Neuronal stem cell (in vitro differentiated cells): ENCODE measurements at regions not wholly inside any gene's neighbourhood (a gene's known extent, or its start where the extent isn't known, plus 50 kb on each side); places are given as distances from the start of the nearest gene placed in this dataset.

Source experiments
- DNase-seq: peaks from one replicate; pipeline ENCODE4 v3.0.0-alpha.2; 2013; ENCODE audit warnings: low spot score
- H2AFZ ChIP-seq: one replicate; pipeline ENCODE4 v1.6.1; 2013; ENCODE audit warnings: mild to moderate bottlenecking, low read length, inconsistent platforms
- H2AK5ac ChIP-seq: 2 replicates; pipeline ENCODE4 v1.6.1; 2013; ENCODE audit warnings: low read depth, mild to moderate bottlenecking, inconsistent platforms, low read length, moderate library complexity, mixed read lengths
- H2BK120ac ChIP-seq: 2 replicates; pipeline ENCODE4 v1.6.1; 2013; ENCODE audit warnings: low read depth, mild to moderate bottlenecking, inconsistent platforms, low read length, moderate library complexity, mixed read lengths
- H2BK12ac ChIP-seq: one replicate; pipeline ENCODE4 v1.6.1; 2013; ENCODE audit warnings: low read length, inconsistent platforms
- H2BK15ac ChIP-seq: 2 replicates; pipeline ENCODE4 v1.6.1; 2013; ENCODE audit warnings: mild to moderate bottlenecking, low read length, inconsistent platforms, mixed read lengths
- H2BK5ac ChIP-seq: one replicate; pipeline ENCODE4 v1.6.1; 2013; ENCODE audit warnings: inconsistent platforms, mild to moderate bottlenecking, low read length, moderate library complexity
- H3K14ac ChIP-seq: one replicate; pipeline ENCODE4 v1.6.1; 2013; ENCODE audit warnings: low read length, inconsistent platforms
- H3K18ac ChIP-seq: 2 replicates; pipeline ENCODE4 v1.6.1; 2013; ENCODE audit warnings: low read length, inconsistent platforms
- H3K23ac ChIP-seq: 2 replicates; pipeline ENCODE4 v1.6.1; 2013; ENCODE audit warnings: low read depth, mild to moderate bottlenecking, mixed read lengths, low read length, inconsistent platforms; ENCODE audit not compliant: poor library complexity
- H3K27ac ChIP-seq: replicated peaks from 3 replicates; pipeline ENCODE4 v1.5.1; 2013; ENCODE audit warnings: low read length, inconsistent platforms
- H3K27me3 ChIP-seq, 3 experiments: 2 replicates each; pipeline ENCODE4 v1.6.1; 2013; ENCODE audit warnings: low read length in 3 of 3, mild to moderate bottlenecking in 2 of 3, inconsistent platforms in 1 of 3, low read depth in 1 of 3, mixed read lengths in 1 of 3, moderate library complexity in 1 of 3; ENCODE audit not compliant: control insufficient read depth in 3 of 3, insufficient read depth in 3 of 3
- H3K36me3 ChIP-seq, 2 donors: replicated peaks in 1 of 2; 2 replicates each; pipeline ENCODE4 v1.6.1; 2013; ENCODE audit warnings: low read length in 2 of 2; ENCODE audit not compliant: control insufficient read depth in 2 of 2, insufficient read depth in 2 of 2
- H3K4ac ChIP-seq: 2 replicates; pipeline ENCODE4 v1.6.1; 2013; ENCODE audit warnings: inconsistent platforms, mild to moderate bottlenecking, low read length, moderate library complexity
- H3K4me1 ChIP-seq, 2 donors: 1 replicate in 1 of 2; 2 replicates in 1 of 2; pipeline ENCODE4 v1.6.1; 2013; ENCODE audit warnings: low read length in 2 of 2, low read depth in 1 of 2; ENCODE audit not compliant: control insufficient read depth in 2 of 2, insufficient read depth in 1 of 2
- H3K4me2 ChIP-seq: one replicate; pipeline ENCODE4 v1.6.1; 2013; ENCODE audit warnings: mild to moderate bottlenecking, low read length, inconsistent platforms; ENCODE audit not compliant: insufficient read depth, poor library complexity, severe bottlenecking
- H3K4me3 ChIP-seq, 2 donors: 2 replicates each; pipeline ENCODE4 v1.5.1; 2013; ENCODE audit warnings: low read length in 2 of 2, mild to moderate bottlenecking in 2 of 2, inconsistent platforms in 1 of 2, moderate library complexity in 1 of 2
- H3K79me1 ChIP-seq: one replicate; pipeline ENCODE4 v1.6.1; 2013; ENCODE audit warnings: low read depth, mild to moderate bottlenecking, inconsistent platforms, low read length, moderate library complexity
- H3K9ac ChIP-seq: one replicate; pipeline ENCODE4 v1.6.1; 2013; ENCODE audit warnings: mild to moderate bottlenecking, low read depth, low read length, inconsistent platforms; ENCODE audit not compliant: poor library complexity
- H3K9me3 ChIP-seq, 2 donors: replicated peaks in 1 of 2; 2 replicates each; pipeline versions ENCODE3 to v1.6.1; 2013; ENCODE audit warnings: low read length in 2 of 2, mild to moderate bottlenecking in 2 of 2, inconsistent platforms in 1 of 2, low read depth in 1 of 2, mixed read lengths in 1 of 2, moderate library complexity in 1 of 2; ENCODE audit not compliant: control insufficient read depth in 2 of 2, insufficient read depth in 1 of 2
- H4K8ac ChIP-seq: one replicate; pipeline ENCODE4 v1.6.1; 2013; ENCODE audit warnings: low read depth, mild to moderate bottlenecking, inconsistent platforms, low read length, moderate library complexity
- H4K91ac ChIP-seq: one replicate; pipeline ENCODE4 v1.6.1; 2013; ENCODE audit warnings: low read length, low read depth, mild to moderate bottlenecking, inconsistent platforms; ENCODE audit not compliant: poor library complexity
- WGBS, 2 donors: extraction: QIAGEN DNeasy Blood & Tissue Kit; methylation state at CpG; one replicate each; pipeline ENCODE4 v1.1.7; 2013; ENCODE audit warnings: missing lambda C conversion rate in 2 of 2, mixed read lengths in 1 of 2; ENCODE audit not compliant: insufficient read length in 2 of 2, insufficient replicate concordance in 1 of 2; ENCODE audit errors: extremely low coverage in 2 of 2; 5-methylcytosine and 5-hydroxymethylcytosine counted together

GRCh38 chr13:33446821-33447725 is 161.5 kb upstream of the STARD13 start:
- Histone ChIP-seq H2AFZ (no peak overlapping the region), H3K36me3 (no peaks in the 10 kb centered on the region), H3K9me3 (peaks cover 0 to 2% of the 10 kb centered on the region in 2 donors), H2BK120ac (no peak overlapping the region), H3K9ac (no peak overlapping the region), H3K4me2 (no peak overlapping the region), H4K8ac (no peak overlapping the region), H3K4me3 (no peak overlapping the region), H2AK5ac (no peak overlapping the region), H3K14ac (no peak overlapping the region), H3K4ac (no peak overlapping the region), H2BK15ac (no peak overlapping the region), H3K4me1 (no peaks in the 10 kb centered on the region), H3K18ac (no peak overlapping the region), H2BK5ac (no peak overlapping the region), H3K27ac (no peak overlapping the region), H2BK12ac (no peak overlapping the region), H3K23ac (no peak overlapping the region), H4K91ac (no peak overlapping the region), H3K27me3 (no peaks in the 10 kb centered on the region), H3K79me1 (no peaks in the 10 kb centered on the region)
- DNase-seq, result no peak
- no CpG with 5 or more reads among the region's 5 CpGs for WGBS, 2 donors

GRCh38 chr13:33448889-33449288 is 163.3 kb upstream of the STARD13 start:
- H3K27me3 ChIP-seq, result no peaks in the 10 kb centered on the region
- no peak overlapping the region for H4K8ac ChIP-seq
- no peak overlapping the region for H3K27ac ChIP-seq
- DNase-seq, result no peak
- H2BK5ac ChIP-seq, result no peak overlapping the region
- no peak overlapping the region for H4K91ac ChIP-seq
- H3K9me3 ChIP-seq, result peaks cover 0 to 2% of the 10 kb centered on the region in 2 donors
- H2BK15ac ChIP-seq, result no peak overlapping the region
- no peaks in the 10 kb centered on the region for H3K36me3 ChIP-seq
- H3K79me1 ChIP-seq, result no peaks in the 10 kb centered on the region
- no peak overlapping the region for H2AK5ac ChIP-seq
- H3K14ac ChIP-seq, result no peak overlapping the region
- H3K4me1 ChIP-seq, result no peaks in the 10 kb centered on the region
- no peak overlapping the region for H3K4ac ChIP-seq
- no peak overlapping the region for H3K9ac ChIP-seq
- no peak overlapping the region for H3K18ac ChIP-seq
- no peak overlapping the region for H3K4me2 ChIP-seq
- no peak overlapping the region for H2AFZ ChIP-seq
- no peak overlapping the region for H3K4me3 ChIP-seq
- no peak overlapping the region for H2BK12ac ChIP-seq
- WGBS, 2 donors, result no CpG with 5 or more reads among the region's 1 CpG
- no peak overlapping the region for H3K23ac ChIP-seq
- H2BK120ac ChIP-seq, result no peak overlapping the region

- Histone ChIP-seq H2AK5ac (no peak overlapping the region), H2BK120ac (no peak overlapping the region), H3K27me3 (peaks cover 0 to 2% (median 0%) of the 10 kb centered on the region in 3 experiments), H4K8ac (no peak overlapping the region), H3K4me3 (no peak overlapping the region), H3K23ac (no peak overlapping the region), H2BK15ac (no peak overlapping the region), H2AFZ (no peak overlapping the region), H3K14ac (no peak overlapping the region), H3K27ac (no peak overlapping the region), H2BK5ac (no peak overlapping the region), H3K79me1 (no peaks in the 10 kb centered on the region), H3K9ac (no peak overlapping the region), H3K36me3 (no peaks in the 10 kb centered on the region), H3K4me1 (no peaks in the 10 kb centered on the region), H4K91ac (no peak overlapping the region), H3K4ac (no peak overlapping the region), H3K18ac (no peak overlapping the region), H3K4me2 (no peak overlapping the region), H3K9me3 (peaks cover 0 to 2% of the 10 kb centered on the region in 2 donors), H2BK12ac (no peak overlapping the region)
- no peak for DNase-seq
- 100% methylated on average over 1 of the region's 6 CpGs; no CpG with 5 or more reads in 1 of the 2 donors for WGBS, 2 donors
These were observed 165.6 kb upstream of the STARD13 start for GRCh38 chr13:33450956-33451709.
